ENCODE measurements at regions not wholly inside any gene's neighbourhood (a gene's known extent, or its start where the extent isn't known, plus 50 kb on each side); places are given as distances from the start of the nearest gene placed in this dataset.

- Histone ChIP-seq H3K9me3 (no peaks in the 10 kb centered on the region), H3K27ac (no peak overlapping the region), H3K4me1 (no peaks in the 10 kb centered on the region), H3K27me3 (replicated peaks in 1 of 7) (no peaks in the 10 kb centered on the region), H3K4me3 (no peak overlapping the region), H3K36me3 (no peaks in the 10 kb centered on the region)
- TF ChIP-seq POLR2AphosphoS5 (IDR thresholded peaks at IDR 0.05) (no peak), POLR2A (IDR thresholded peaks at IDR 0.05) (no peak)
- TF ChIP-seq, protein P1, sequence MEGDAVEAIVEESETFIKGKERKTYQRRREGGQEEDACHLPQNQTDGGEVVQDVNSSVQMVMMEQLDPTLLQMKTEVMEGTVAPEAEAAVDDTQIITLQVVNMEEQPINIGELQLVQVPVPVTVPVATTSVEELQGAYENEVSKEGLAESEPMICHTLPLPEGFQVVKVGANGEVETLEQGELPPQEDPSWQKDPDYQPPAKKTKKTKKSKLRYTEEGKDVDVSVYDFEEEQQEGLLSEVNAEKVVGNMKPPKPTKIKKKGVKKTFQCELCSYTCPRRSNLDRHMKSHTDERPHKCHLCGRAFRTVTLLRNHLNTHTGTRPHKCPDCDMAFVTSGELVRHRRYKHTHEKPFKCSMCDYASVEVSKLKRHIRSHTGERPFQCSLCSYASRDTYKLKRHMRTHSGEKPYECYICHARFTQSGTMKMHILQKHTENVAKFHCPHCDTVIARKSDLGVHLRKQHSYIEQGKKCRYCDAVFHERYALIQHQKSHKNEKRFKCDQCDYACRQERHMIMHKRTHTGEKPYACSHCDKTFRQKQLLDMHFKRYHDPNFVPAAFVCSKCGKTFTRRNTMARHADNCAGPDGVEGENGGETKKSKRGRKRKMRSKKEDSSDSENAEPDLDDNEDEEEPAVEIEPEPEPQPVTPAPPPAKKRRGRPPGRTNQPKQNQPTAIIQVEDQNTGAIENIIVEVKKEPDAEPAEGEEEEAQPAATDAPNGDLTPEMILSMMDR (IDR thresholded peaks at IDR 0.05 in 8 of 11, conservative IDR thresholded peaks at IDR 0.05 in 3 of 11) = no peak
- DNase-seq = no peak
- intact Hi-C loops (cut with DNase I; ENCODE audit: low total_unique reads) = no loop called here
- WGBS, 5 donors = 70 to 80% (median 77%) methylated on average over 4 of the region's 4 CpGs
Observed at GRCh38 chr16:58904291-58904690, 170.2 kb upstream of the GOT2 start.

DNA sequence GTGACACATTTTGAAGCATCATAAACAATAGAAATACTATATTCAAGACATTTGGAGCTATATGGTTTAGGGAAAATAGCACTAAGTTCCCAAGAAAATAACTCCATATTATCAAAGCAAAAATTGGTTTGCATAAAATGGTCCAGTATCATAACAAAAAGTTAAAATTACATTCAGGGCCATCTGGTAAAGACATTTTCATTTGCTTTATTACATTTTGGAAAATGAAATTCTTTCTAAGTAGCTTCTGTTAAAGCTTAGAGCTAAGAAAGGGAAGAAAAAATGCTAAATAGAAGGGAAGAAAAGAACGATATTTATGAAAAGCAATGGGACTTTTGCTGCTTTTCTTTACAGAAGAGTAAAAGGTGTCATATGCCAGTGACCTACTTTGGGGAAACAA lies 155.4 kb upstream of the GOT2 start:
- Histone ChIP-seq H3K4me3 (no peak overlapping the region), H3K27ac (no peak overlapping the region), H3K9me3 (no peaks in the 10 kb centered on the region), H3K27me3 (replicated peaks in 1 of 7) (no peaks in the 10 kb centered on the region), H3K36me3 (no peaks in the 10 kb centered on the region), H3K4me1 (no peaks in the 10 kb centered on the region)
- WGBS, 5 donors = 88 to 92% (median 90%) methylated on average over 1 of the region's 1 CpG
- DNase-seq = no peak
- intact Hi-C loops (cut with DNase I; ENCODE audit: low total_unique reads) = no loop called here
- no peak for TF ChIP-seq POLR2AphosphoS5 (IDR thresholded peaks at IDR 0.05)
- TF ChIP-seq, protein P1 (IDR thresholded peaks at IDR 0.05 in 8 of 11, conservative IDR thresholded peaks at IDR 0.05 in 3 of 11) = no peak
- TF ChIP-seq POLR2A (IDR thresholded peaks at IDR 0.05) = no peak

DNA sequence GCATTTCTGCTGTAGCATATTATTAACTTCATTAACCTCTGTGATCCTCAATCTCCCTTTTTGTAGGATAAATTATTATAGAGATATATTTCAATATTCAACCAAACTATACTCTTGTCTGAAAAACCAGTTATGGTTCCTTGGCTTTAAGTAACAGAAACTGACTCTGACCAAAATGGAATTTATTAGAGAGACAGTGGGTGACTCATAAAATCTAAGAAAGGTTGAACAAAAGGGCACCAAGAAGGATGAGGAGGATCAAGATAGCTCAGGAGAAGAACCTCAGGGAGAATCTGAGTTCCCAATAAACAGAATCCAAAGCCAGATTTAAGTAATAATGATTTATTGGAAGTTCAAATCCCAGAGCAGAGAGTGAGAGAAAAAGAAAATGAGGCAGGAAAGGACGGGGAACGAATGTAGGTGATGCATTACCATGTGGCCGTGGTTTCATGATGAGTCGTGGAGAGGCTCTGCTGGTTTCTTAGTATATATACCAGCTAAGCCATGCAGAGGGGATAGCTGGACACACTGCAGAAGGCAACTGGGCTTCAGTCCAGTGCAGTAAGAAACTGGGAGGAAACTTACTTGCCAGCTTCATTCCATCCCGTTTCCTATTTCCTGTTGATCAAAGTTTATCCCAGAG lies 151.5 kb upstream of the GOT2 start:
- TF ChIP-seq POLR2AphosphoS5 (IDR thresholded peaks at IDR 0.05) (no peak), POLR2A (IDR thresholded peaks at IDR 0.05) (no peak)
- TF ChIP-seq, protein P1 (IDR thresholded peaks at IDR 0.05 in 8 of 11, conservative IDR thresholded peaks at IDR 0.05 in 3 of 11) = no peak

DNA sequence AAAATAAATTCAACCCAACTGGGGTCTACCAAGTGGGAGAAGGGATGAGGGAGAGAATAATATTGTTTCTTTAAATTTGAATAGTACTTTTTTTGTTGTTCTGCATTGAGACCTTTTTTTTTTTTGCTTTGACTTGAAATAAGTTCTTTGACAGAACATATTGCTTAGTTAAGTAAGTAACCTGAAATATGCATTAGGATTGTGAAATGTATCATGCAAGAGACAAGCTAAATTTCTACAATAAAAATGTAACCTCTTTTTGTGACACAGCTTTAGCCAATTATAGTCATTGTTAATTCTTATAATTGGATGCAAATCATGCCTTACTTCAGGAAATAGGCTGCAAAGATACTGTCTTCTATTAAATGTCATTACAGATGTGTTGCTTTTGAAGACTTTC lies 150.0 kb upstream of the GOT2 start:
- Histone ChIP-seq H3K27ac (no peak overlapping the region), H3K4me3 (no peak overlapping the region), H3K9me3 (peaks cover 0 to under 1% (median 0%) of the 10 kb centered on the region in 8 donors), H3K27me3 (replicated peaks in 1 of 7) (no peaks in the 10 kb centered on the region), H3K36me3 (no peaks in the 10 kb centered on the region), H3K4me1 (peaks cover 0 to 15% (median 3%) of the 10 kb centered on the region in 6 donors)
- no peak for TF ChIP-seq POLR2A (IDR thresholded peaks at IDR 0.05)
- TF ChIP-seq, protein P1 (IDR thresholded peaks at IDR 0.05 in 8 of 11, conservative IDR thresholded peaks at IDR 0.05 in 3 of 11) = no peak
- TF ChIP-seq POLR2AphosphoS5 (IDR thresholded peaks at IDR 0.05) = no peak
- intact Hi-C loops (cut with DNase I; ENCODE audit: low total_unique reads) = no loop called here
- no peak for DNase-seq

More for the DNA sequence above, 151.5 kb upstream of the GOT2 start:
- Histone ChIP-seq H3K9me3 (no peaks in the 10 kb centered on the region), H3K36me3 (no peaks in the 10 kb centered on the region), H3K27ac (no peak overlapping the region), H3K4me3 (no peak overlapping the region), H3K4me1 (peaks cover 0 to 15% (median 3%) of the 10 kb centered on the region in 6 donors), H3K27me3 (replicated peaks in 1 of 7) (no peaks in the 10 kb centered on the region)
- no peak for DNase-seq
- intact Hi-C loops (cut with DNase I; ENCODE audit: low total_unique reads) = no loop called here
- WGBS, 5 donors = 65 to 84% (median 79%) methylated on average over 5 of the region's 5 CpGs
